Activated naive CD4-positive, alpha-beta T cell treated with anti-CD3 and anti-CD28 coated beads, Interleukin-2, amount 50 U/mL, for 24 hours (primary cell): ENCODE measurements at regions not wholly inside any gene's neighbourhood (a gene's known extent, or its start where the extent isn't known, plus 50 kb on each side); places are given as distances from the start of the nearest gene placed in this dataset.

Source experiments
- H3K27ac Mint-ChIP-seq: one replicate; pipeline ENCODE4 v1.8.0; 2021; ENCODE audit warnings: mild to moderate bottlenecking, mixed read lengths
- H3K27me3 Mint-ChIP-seq: one replicate; pipeline ENCODE4 v1.8.0; 2021; ENCODE audit warnings: mixed read lengths
- H3K36me3 Mint-ChIP-seq: one replicate; pipeline ENCODE4 v1.8.0; 2021; ENCODE audit warnings: mixed read lengths
- H3K4me1 Mint-ChIP-seq: one replicate; pipeline ENCODE4 v1.8.0; 2021; ENCODE audit warnings: mixed read lengths
- H3K4me3 Mint-ChIP-seq: one replicate; pipeline ENCODE4 v1.8.0; 2021; ENCODE audit warnings: mild to moderate bottlenecking, mixed read lengths
- H3K9me3 Mint-ChIP-seq: one replicate; pipeline ENCODE4 v1.8.0; 2021; ENCODE audit warnings: mixed read lengths

GRCh38 chr10:10915215-10915614 lies 102.5 kb upstream of the CELF2 start:
- Mint-ChIP-seq H3K27ac (no peak overlapping the region), H3K36me3 (no peaks in the 10 kb centered on the region), H3K9me3 (no peaks in the 10 kb centered on the region), H3K4me1 (peaks cover 3% of the 10 kb centered on the region), H3K4me3 (no peak overlapping the region), H3K27me3 (peaks cover 8% of the 10 kb centered on the region)

GRCh38 chr10:10917031-10917430 lies 100.6 kb upstream of the CELF2 start:
- Mint-ChIP-seq H3K27ac (no peak overlapping the region), H3K36me3 (no peaks in the 10 kb centered on the region), H3K9me3 (no peaks in the 10 kb centered on the region), H3K27me3 (peaks cover 5% of the 10 kb centered on the region), H3K4me3 (no peak overlapping the region), H3K4me1 (peaks cover 3% of the 10 kb centered on the region)

GRCh38 chr10:10919976-10920375 lies 97.7 kb upstream of the CELF2 start:
- Mint-ChIP-seq H3K9me3 (no peaks in the 10 kb centered on the region), H3K4me1 (no peaks in the 10 kb centered on the region), H3K27ac (no peak overlapping the region), H3K36me3 (no peaks in the 10 kb centered on the region), H3K27me3 (peaks cover 2% of the 10 kb centered on the region), H3K4me3 (no peak overlapping the region)

- H3K4me1 Mint-ChIP-seq = no peaks in the 10 kb centered on the region
- H3K27ac Mint-ChIP-seq = no peak overlapping the region
- peaks cover 2% of the 10 kb centered on the region for H3K27me3 Mint-ChIP-seq
- H3K9me3 Mint-ChIP-seq = no peaks in the 10 kb centered on the region
- H3K36me3 Mint-ChIP-seq = no peaks in the 10 kb centered on the region
- no peak overlapping the region for H3K4me3 Mint-ChIP-seq
These were observed 95.7 kb upstream of the CELF2 start for GRCh38 chr10:10921826-10922461.

GRCh38 chr10:10923029-10923651 lies 94.5 kb upstream of the CELF2 start:
- H3K36me3 Mint-ChIP-seq = no peaks in the 10 kb centered on the region
- H3K4me3 Mint-ChIP-seq = no peak overlapping the region
- H3K27ac Mint-ChIP-seq = no peak overlapping the region
- no peaks in the 10 kb centered on the region for H3K9me3 Mint-ChIP-seq
- no peaks in the 10 kb centered on the region for H3K4me1 Mint-ChIP-seq
- H3K27me3 Mint-ChIP-seq = peaks cover 3% of the 10 kb centered on the region

GRCh38 chr10:10925667-10926066 lies 92.0 kb upstream of the CELF2 start:
- Mint-ChIP-seq H3K4me3 (no peak overlapping the region), H3K27ac (no peak overlapping the region), H3K9me3 (no peaks in the 10 kb centered on the region)

GRCh38 chr10:10927608-10928007 lies 90.1 kb upstream of the CELF2 start:
- no peak overlapping the region for H3K4me3 Mint-ChIP-seq
- no peaks in the 10 kb centered on the region for H3K4me1 Mint-ChIP-seq
- no peaks in the 10 kb centered on the region for H3K36me3 Mint-ChIP-seq
- peaks cover 2% of the 10 kb centered on the region for H3K27me3 Mint-ChIP-seq
- no peaks in the 10 kb centered on the region for H3K9me3 Mint-ChIP-seq
- no peak overlapping the region for H3K27ac Mint-ChIP-seq

More at GRCh38 chr10:10925667-10926066, 92.0 kb upstream of the CELF2 start:
- Mint-ChIP-seq H3K27me3 (peaks cover 4% of the 10 kb centered on the region), H3K4me1 (no peaks in the 10 kb centered on the region), H3K36me3 (no peaks in the 10 kb centered on the region)

- H3K4me3 Mint-ChIP-seq = no peak overlapping the region
- H3K9me3 Mint-ChIP-seq = no peaks in the 10 kb centered on the region
- H3K4me1 Mint-ChIP-seq = no peaks in the 10 kb centered on the region
- no peaks in the 10 kb centered on the region for H3K36me3 Mint-ChIP-seq
- H3K27me3 Mint-ChIP-seq = peaks cover 2% of the 10 kb centered on the region
- H3K27ac Mint-ChIP-seq = no peak overlapping the region
These were observed 86.5 kb upstream of the CELF2 start for GRCh38 chr10:10930979-10931743.

- Mint-ChIP-seq H3K36me3 (no peaks in the 10 kb centered on the region), H3K27me3 (peaks cover 2% of the 10 kb centered on the region), H3K27ac (no peak overlapping the region), H3K4me1 (no peaks in the 10 kb centered on the region), H3K9me3 (no peaks in the 10 kb centered on the region), H3K4me3 (no peak overlapping the region)
These were observed 82.6 kb upstream of the CELF2 start for GRCh38 chr10:10935032-10935431.

GRCh38 chr10:10938676-10939075 lies 79.0 kb upstream of the CELF2 start:
- Mint-ChIP-seq H3K4me1 (no peaks in the 10 kb centered on the region), H3K36me3 (no peaks in the 10 kb centered on the region), H3K27me3 (peaks cover 7% of the 10 kb centered on the region), H3K4me3 (no peak overlapping the region), H3K9me3 (peaks cover 6% of the 10 kb centered on the region), H3K27ac (no peak overlapping the region)

GRCh38 chr10:10941127-10941730 lies 76.4 kb upstream of the CELF2 start:
- Mint-ChIP-seq H3K4me1 (no peaks in the 10 kb centered on the region), H3K27me3 (peaks cover 12% of the 10 kb centered on the region), H3K9me3 (peaks cover 6% of the 10 kb centered on the region), H3K36me3 (no peaks in the 10 kb centered on the region), H3K27ac (no peak overlapping the region), H3K4me3 (no peak overlapping the region)

GRCh38 chr10:10942441-10942840 lies 75.2 kb upstream of the CELF2 start:
- no peaks in the 10 kb centered on the region for H3K4me1 Mint-ChIP-seq
- no peak overlapping the region for H3K27ac Mint-ChIP-seq
- H3K9me3 Mint-ChIP-seq = peaks cover 6% of the 10 kb centered on the region
- no peak overlapping the region for H3K4me3 Mint-ChIP-seq
- peaks cover 12% of the 10 kb centered on the region for H3K27me3 Mint-ChIP-seq
- no peaks in the 10 kb centered on the region for H3K36me3 Mint-ChIP-seq

GRCh38 chr10:10946081-10946480 lies 71.6 kb upstream of the CELF2 start:
- Mint-ChIP-seq H3K36me3 (no peaks in the 10 kb centered on the region), H3K27me3 (peaks cover 11% of the 10 kb centered on the region), H3K4me3 (no peak overlapping the region), H3K9me3 (peaks cover 6% of the 10 kb centered on the region), H3K27ac (no peak overlapping the region), H3K4me1 (no peaks in the 10 kb centered on the region)

GRCh38 chr10:10946801-10947200 lies 70.9 kb upstream of the CELF2 start:
- no peaks in the 10 kb centered on the region for H3K36me3 Mint-ChIP-seq
- H3K27me3 Mint-ChIP-seq = peaks cover 11% of the 10 kb centered on the region
- peaks cover 6% of the 10 kb centered on the region for H3K9me3 Mint-ChIP-seq
- H3K4me1 Mint-ChIP-seq = no peaks in the 10 kb centered on the region
- no peak overlapping the region for H3K27ac Mint-ChIP-seq
- H3K4me3 Mint-ChIP-seq = no peak overlapping the region

GRCh38 chr10:10951675-10952074 lies 66.0 kb upstream of the CELF2 start:
- H3K9me3 Mint-ChIP-seq = no peaks in the 10 kb centered on the region
- peaks cover 3% of the 10 kb centered on the region for H3K27me3 Mint-ChIP-seq
- no peak overlapping the region for H3K27ac Mint-ChIP-seq
- no peak overlapping the region for H3K4me3 Mint-ChIP-seq
- no peaks in the 10 kb centered on the region for H3K36me3 Mint-ChIP-seq
- H3K4me1 Mint-ChIP-seq = no peaks in the 10 kb centered on the region

- no peak overlapping the region for H3K4me3 Mint-ChIP-seq
- no peaks in the 10 kb centered on the region for H3K4me1 Mint-ChIP-seq
- peaks cover 3% of the 10 kb centered on the region for H3K27me3 Mint-ChIP-seq
- H3K36me3 Mint-ChIP-seq = no peaks in the 10 kb centered on the region
- H3K9me3 Mint-ChIP-seq = no peaks in the 10 kb centered on the region
- H3K27ac Mint-ChIP-seq = no peak overlapping the region
These were observed 64.9 kb upstream of the CELF2 start for GRCh38 chr10:10952800-10953199.
